ENCODE measurements at regions not wholly inside any gene's neighbourhood (a gene's known extent, or its start where the extent isn't known, plus 50 kb on each side); places are given as distances from the start of the nearest gene placed in this dataset.

GRCh38 chr22:48781391-48781790, 1046.3 kb downstream of the BRD1 start (continued):
- TF ChIP-seq SIN3A (IDR thresholded peaks at IDR 0.05; ENCODE audit: low read depth) (no peak), CEBPB (IDR thresholded peaks at IDR 0.05; ENCODE audit: low read depth) (no peak), SRF (IDR thresholded peaks at IDR 0.05; ENCODE audit: low read depth) (no peak)

- no TSS peak for BruUV-seq (replicated peaks)
- POLR2A ChIA-PET = no interaction called here
- Histone ChIP-seq H3K4me3 (replicated peaks in 1 of 2; ENCODE audit: low read depth in 1 of 2, low read length in 2 of 2) (no peak overlapping the region), H4K20me1 (ENCODE audit: insufficient read depth) (no peaks in the 10 kb centered on the region), H3K4me2 (ENCODE audit: low read length) (no peak overlapping the region), H3K9me3 (ENCODE audit: control insufficient read depth in 1 of 2, insufficient read depth in 1 of 2, low read depth in 1 of 2, low read length in 2 of 2) (peaks cover 8 to 14% of the 10 kb centered on the region in 2 experiments; a peak in 3 of 4 replicates), H3K9ac (ENCODE audit: low read length) (no peak overlapping the region), H3K9me2 (ENCODE audit: insufficient read depth) (no peaks in the 10 kb centered on the region), H3K79me2 (ENCODE audit: insufficient read depth, low read length) (no peaks in the 10 kb centered on the region), H3K27me3 (ENCODE audit: insufficient read depth, low read length) (no peaks in the 10 kb centered on the region), H3K36me3 (ENCODE audit: control insufficient read depth in 1 of 2, insufficient read depth in 2 of 2, low read length in 2 of 2) (no peaks in the 10 kb centered on the region), H3K27ac (ENCODE audit: low read depth, low read length) (no peak overlapping the region), H3K4me1 (ENCODE audit: control insufficient read depth in 1 of 2, insufficient read depth in 2 of 2, low read length in 2 of 2) (no peaks in the 10 kb centered on the region), H2AFZ (ENCODE audit: low read depth, low read length, poor library complexity, severe bottlenecking) (no peak overlapping the region)
- no peak for DNase-seq (ENCODE audit: low read depth, low spot score)
- ATAC-seq = no peak
- CTCF ChIA-PET = no interaction called here
- TF ChIP-seq SIN3A (IDR thresholded peaks at IDR 0.05; ENCODE audit: low read depth) (no peak), TCF7L2 (IDR thresholded peaks at IDR 0.05; ENCODE audit: borderline replicate concordance, extremely low read depth, insufficient read depth, insufficient read length) (no peak)
- intact Hi-C loops (cut with micrococcal nuclease) = no loop called here
- RAD21 ChIA-PET (ENCODE audit: low non-redundant PET in 1 of 2, low total read pairs in 2 of 2, uncharacterized antibody in 2 of 2, unreplicated experiment in 2 of 2) = no interaction called here
Observed at GRCh38 chr22:48780597-48781277, 1046.9 kb downstream of the BRD1 start.

DNA sequence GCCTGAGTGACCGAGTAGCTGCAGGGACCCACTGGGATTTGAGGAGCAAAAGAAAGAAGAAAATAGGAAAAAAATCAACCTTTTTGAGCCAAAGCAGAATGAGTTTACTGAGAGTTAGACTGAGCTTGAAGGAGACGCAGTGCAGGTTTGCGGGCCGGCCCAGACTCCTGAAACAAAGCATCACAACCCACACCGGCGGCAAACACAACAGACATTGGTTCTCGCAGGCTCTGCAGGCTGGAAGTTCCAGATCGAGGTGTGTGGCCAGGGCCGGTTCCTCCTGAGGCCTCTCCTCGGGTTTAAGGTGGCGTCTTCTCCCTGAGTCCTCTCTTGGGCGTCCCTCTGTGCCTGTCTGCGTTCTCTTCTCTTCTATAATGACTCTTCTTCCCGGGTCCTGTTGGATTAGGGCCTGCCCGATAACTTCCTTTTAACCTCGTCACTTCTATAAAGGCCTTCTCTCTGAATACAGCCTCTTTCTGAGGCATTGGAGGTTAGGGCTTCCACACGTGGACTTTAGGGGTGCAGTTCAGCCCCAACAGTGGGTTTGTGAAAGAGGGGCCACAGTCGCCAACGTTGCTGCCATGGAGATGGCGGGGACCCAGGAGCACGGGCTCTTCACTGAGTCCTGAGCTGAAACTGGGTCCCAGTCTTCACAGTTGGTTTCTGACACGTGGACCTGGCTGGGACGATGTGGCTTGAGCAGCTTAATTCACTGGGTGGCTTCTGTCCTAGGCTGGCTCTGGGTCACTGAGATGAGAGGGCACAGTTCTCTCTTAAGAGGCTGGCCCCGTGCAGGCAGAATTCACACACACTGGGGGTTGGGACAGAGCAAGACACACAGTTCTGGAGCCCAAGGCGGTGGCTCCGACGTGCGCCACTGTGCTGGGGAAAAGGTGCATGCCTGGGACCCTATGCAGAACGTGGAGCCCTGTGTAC, 1047.7 kb downstream of the BRD1 start:
- intact Hi-C loops (cut with micrococcal nuclease) = no loop called here
- no peak overlapping the region for H3K4me2 ChIP-seq (ENCODE audit: low read length)
- CTCF ChIA-PET = no interaction called here
- no peaks in the 10 kb centered on the region for H3K4me1 ChIP-seq (ENCODE audit: control insufficient read depth in 1 of 2, insufficient read depth in 2 of 2, low read length in 2 of 2)
- no peaks in the 10 kb centered on the region for H3K79me2 ChIP-seq (ENCODE audit: insufficient read depth, low read length)
- no peaks in the 10 kb centered on the region for H3K36me3 ChIP-seq (ENCODE audit: control insufficient read depth in 1 of 2, insufficient read depth in 2 of 2, low read length in 2 of 2)
- POLR2A ChIA-PET = no interaction called here
- H3K9me2 ChIP-seq (ENCODE audit: insufficient read depth) = no peaks in the 10 kb centered on the region
- H3K27ac ChIP-seq (ENCODE audit: low read depth, low read length) = no peak overlapping the region
- TF ChIP-seq YY1 (IDR thresholded peaks at IDR 0.05; ENCODE audit: extremely low read depth, insufficient replicate concordance, low read depth, low read length) = no peak
- TF ChIP-seq FOSL1 (IDR thresholded peaks at IDR 0.05; ENCODE audit: low read depth) = no peak
- TF ChIP-seq, protein P1, sequence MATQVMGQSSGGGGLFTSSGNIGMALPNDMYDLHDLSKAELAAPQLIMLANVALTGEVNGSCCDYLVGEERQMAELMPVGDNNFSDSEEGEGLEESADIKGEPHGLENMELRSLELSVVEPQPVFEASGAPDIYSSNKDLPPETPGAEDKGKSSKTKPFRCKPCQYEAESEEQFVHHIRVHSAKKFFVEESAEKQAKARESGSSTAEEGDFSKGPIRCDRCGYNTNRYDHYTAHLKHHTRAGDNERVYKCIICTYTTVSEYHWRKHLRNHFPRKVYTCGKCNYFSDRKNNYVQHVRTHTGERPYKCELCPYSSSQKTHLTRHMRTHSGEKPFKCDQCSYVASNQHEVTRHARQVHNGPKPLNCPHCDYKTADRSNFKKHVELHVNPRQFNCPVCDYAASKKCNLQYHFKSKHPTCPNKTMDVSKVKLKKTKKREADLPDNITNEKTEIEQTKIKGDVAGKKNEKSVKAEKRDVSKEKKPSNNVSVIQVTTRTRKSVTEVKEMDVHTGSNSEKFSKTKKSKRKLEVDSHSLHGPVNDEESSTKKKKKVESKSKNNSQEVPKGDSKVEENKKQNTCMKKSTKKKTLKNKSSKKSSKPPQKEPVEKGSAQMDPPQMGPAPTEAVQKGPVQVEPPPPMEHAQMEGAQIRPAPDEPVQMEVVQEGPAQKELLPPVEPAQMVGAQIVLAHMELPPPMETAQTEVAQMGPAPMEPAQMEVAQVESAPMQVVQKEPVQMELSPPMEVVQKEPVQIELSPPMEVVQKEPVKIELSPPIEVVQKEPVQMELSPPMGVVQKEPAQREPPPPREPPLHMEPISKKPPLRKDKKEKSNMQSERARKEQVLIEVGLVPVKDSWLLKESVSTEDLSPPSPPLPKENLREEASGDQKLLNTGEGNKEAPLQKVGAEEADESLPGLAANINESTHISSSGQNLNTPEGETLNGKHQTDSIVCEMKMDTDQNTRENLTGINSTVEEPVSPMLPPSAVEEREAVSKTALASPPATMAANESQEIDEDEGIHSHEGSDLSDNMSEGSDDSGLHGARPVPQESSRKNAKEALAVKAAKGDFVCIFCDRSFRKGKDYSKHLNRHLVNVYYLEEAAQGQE (IDR thresholded peaks at IDR 0.05; ENCODE audit: low read depth) = no peak
- TF ChIP-seq, protein P2, sequence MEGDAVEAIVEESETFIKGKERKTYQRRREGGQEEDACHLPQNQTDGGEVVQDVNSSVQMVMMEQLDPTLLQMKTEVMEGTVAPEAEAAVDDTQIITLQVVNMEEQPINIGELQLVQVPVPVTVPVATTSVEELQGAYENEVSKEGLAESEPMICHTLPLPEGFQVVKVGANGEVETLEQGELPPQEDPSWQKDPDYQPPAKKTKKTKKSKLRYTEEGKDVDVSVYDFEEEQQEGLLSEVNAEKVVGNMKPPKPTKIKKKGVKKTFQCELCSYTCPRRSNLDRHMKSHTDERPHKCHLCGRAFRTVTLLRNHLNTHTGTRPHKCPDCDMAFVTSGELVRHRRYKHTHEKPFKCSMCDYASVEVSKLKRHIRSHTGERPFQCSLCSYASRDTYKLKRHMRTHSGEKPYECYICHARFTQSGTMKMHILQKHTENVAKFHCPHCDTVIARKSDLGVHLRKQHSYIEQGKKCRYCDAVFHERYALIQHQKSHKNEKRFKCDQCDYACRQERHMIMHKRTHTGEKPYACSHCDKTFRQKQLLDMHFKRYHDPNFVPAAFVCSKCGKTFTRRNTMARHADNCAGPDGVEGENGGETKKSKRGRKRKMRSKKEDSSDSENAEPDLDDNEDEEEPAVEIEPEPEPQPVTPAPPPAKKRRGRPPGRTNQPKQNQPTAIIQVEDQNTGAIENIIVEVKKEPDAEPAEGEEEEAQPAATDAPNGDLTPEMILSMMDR (IDR thresholded peaks at IDR 0.05 in 2 of 3, conservative IDR thresholded peaks at IDR 0.05 in 1 of 3; ENCODE audit: borderline replicate concordance in 1 of 3, insufficient read depth in 1 of 3, low read depth in 2 of 3, low read length in 2 of 3) = no peak
- TF ChIP-seq RAD21 (IDR thresholded peaks at IDR 0.05; ENCODE audit: low read depth) = no peak
- no peak for DNase-seq (ENCODE audit: low read depth, low spot score)
- no peaks in the 10 kb centered on the region for H4K20me1 ChIP-seq (ENCODE audit: insufficient read depth)
- H2AFZ ChIP-seq (ENCODE audit: low read depth, low read length, poor library complexity, severe bottlenecking) = no peak overlapping the region
- H3K27me3 ChIP-seq (ENCODE audit: insufficient read depth, low read length) = no peaks in the 10 kb centered on the region
- RAD21 ChIA-PET (ENCODE audit: low non-redundant PET in 1 of 2, low total read pairs in 2 of 2, uncharacterized antibody in 2 of 2, unreplicated experiment in 2 of 2) = no interaction called here
- H3K9me3 ChIP-seq (ENCODE audit: control insufficient read depth in 1 of 2, insufficient read depth in 1 of 2, low read depth in 1 of 2, low read length in 2 of 2) = peaks cover 8 to 15% of the 10 kb centered on the region in 2 experiments; a peak in 3 of 4 replicates
- no peak for ATAC-seq
- H3K4me3 ChIP-seq (replicated peaks in 1 of 2; ENCODE audit: low read depth in 1 of 2, low read length in 2 of 2) = no peak overlapping the region
- no TSS peak for BruUV-seq (replicated peaks)
- no peak overlapping the region for H3K9ac ChIP-seq (ENCODE audit: low read length)
